Endothelial cell of umbilical vein (primary cell): ENCODE measurements at regions not wholly inside any gene's neighbourhood (a gene's known extent, or its start where the extent isn't known, plus 50 kb on each side); places are given as distances from the start of the nearest gene placed in this dataset.

ENCODE experiments used
- EZH2 ChIP-seq: IDR thresholded peaks from 2 replicates; pipeline ENCODE4 v1.6.1; 2012; ENCODE audit warnings: borderline replicate concordance, low read depth, mild to moderate bottlenecking, moderate library complexity, low read length, inconsistent platforms; ENCODE audit not compliant: severe bottlenecking
- GATA2 ChIP-seq: IDR thresholded peaks from 2 replicates; pipeline ENCODE4 v1.7.0; 2011; ENCODE audit warnings: low read depth, mild to moderate bottlenecking, moderate library complexity, mixed read lengths, low read length; ENCODE audit not compliant: insufficient read length, insufficient read depth
- MYC ChIP-seq: IDR thresholded peaks from one replicate; pipeline ENCODE4 v1.6.1; 2011; ENCODE audit warnings: mild to moderate bottlenecking, low read depth, low read length
- POLR2A ChIP-seq: IDR thresholded peaks from 2 replicates; pipeline ENCODE4 v1.6.1; 2012; ENCODE audit warnings: low read depth, mild to moderate bottlenecking, control low read depth, low read length
- POLR2AphosphoS5 ChIP-seq: IDR thresholded peaks from 2 replicates; pipeline ENCODE4 v1.6.1; 2012; ENCODE audit warnings: low read depth, mild to moderate bottlenecking, control low read depth, low read length, moderate library complexity; ENCODE audit not compliant: insufficient read depth
- TF ChIP-seq, protein P1 (sequence below), 2 donors: IDR thresholded peaks; 1 replicate in 1 of 2; 2 replicates in 1 of 2; pipeline ENCODE4 v1.5.1; 2011; ENCODE audit warnings: low read length in 2 of 2, mild to moderate bottlenecking in 2 of 2, moderate library complexity in 2 of 2, control low read depth in 1 of 2, inconsistent platforms in 1 of 2, low read depth in 1 of 2; ENCODE audit not compliant: insufficient read depth in 1 of 2; ENCODE audit errors: extremely low read depth in 1 of 2

DNA sequence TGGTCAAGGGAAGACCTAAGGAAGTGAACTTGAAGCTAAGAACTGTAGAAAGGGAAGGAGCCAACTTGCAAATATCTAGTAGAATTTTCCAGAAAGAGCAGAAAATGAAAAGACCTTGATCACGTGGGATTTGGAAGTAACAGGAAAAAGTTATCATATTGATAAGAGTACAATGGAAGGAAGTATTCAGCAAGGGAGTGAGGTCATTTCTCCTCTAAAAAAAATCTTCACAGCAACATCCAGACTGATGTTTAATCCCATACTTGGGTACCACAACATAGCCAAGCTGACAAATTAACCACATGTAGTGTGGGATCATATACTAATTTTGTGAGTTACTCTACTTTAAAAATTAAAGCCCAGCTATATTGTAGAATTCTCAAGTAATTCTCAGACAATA lies 207.0 kb upstream of the CXCL12 start:
- TF ChIP-seq POLR2AphosphoS5 (no peak), GATA2 (no peak), POLR2A (no peak), EZH2 (no peak), MYC (no peak)
- TF ChIP-seq, protein P1, sequence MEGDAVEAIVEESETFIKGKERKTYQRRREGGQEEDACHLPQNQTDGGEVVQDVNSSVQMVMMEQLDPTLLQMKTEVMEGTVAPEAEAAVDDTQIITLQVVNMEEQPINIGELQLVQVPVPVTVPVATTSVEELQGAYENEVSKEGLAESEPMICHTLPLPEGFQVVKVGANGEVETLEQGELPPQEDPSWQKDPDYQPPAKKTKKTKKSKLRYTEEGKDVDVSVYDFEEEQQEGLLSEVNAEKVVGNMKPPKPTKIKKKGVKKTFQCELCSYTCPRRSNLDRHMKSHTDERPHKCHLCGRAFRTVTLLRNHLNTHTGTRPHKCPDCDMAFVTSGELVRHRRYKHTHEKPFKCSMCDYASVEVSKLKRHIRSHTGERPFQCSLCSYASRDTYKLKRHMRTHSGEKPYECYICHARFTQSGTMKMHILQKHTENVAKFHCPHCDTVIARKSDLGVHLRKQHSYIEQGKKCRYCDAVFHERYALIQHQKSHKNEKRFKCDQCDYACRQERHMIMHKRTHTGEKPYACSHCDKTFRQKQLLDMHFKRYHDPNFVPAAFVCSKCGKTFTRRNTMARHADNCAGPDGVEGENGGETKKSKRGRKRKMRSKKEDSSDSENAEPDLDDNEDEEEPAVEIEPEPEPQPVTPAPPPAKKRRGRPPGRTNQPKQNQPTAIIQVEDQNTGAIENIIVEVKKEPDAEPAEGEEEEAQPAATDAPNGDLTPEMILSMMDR (IDR thresholded peaks at IDR 0.05; ENCODE audit: extremely low read depth in 1 of 2, insufficient read depth in 1 of 2, low read depth in 1 of 2, low read length in 2 of 2) = no peak
